Cardiac septum (tissue), 1 donor: ENCODE measurements at regions not wholly inside any gene's neighbourhood (a gene's known extent, or its start where the extent isn't known, plus 50 kb on each side); places are given as distances from the start of the nearest gene placed in this dataset.

ENCODE experiments used
- DNase-seq: peaks from one replicate; pipeline ENCODE4 v3.0.0-alpha.2; 2020; ENCODE audit warnings: low spot score
- intact Hi-C: fragments of 100-400 bp; cut with DNase I; formaldehyde crosslinking; loops from one replicate; pipeline ENCODE4 v1.14.0; 2022
- donor health status: DM: no; HTN: no; CAD: no.

GRCh38 chr7:46653848-46654247 lies 732.8 kb upstream of the IGFBP3 start:
- no peak for DNase-seq
- intact Hi-C loops = no loop called here

DNA sequence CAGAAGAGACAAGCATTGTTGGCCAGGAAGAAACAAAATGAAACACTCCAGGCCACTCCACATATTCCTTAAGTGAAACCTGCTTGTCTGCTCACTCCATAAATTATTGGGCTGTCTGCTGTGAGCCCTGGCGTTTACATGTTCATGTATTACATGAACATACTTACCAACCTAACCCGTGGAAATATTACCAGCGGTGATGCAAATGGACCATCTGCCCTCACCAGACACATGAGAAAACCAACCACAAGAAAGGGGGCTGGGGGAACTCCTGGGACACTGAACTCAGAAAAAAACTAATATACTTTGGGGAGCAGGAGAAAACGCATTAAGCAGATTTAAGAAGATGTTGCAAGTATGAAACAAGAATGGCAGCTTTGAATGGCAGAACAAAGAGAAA lies 731.2 kb upstream of the IGFBP3 start:
- no peak for DNase-seq
- intact Hi-C loops = no loop called here

DNA sequence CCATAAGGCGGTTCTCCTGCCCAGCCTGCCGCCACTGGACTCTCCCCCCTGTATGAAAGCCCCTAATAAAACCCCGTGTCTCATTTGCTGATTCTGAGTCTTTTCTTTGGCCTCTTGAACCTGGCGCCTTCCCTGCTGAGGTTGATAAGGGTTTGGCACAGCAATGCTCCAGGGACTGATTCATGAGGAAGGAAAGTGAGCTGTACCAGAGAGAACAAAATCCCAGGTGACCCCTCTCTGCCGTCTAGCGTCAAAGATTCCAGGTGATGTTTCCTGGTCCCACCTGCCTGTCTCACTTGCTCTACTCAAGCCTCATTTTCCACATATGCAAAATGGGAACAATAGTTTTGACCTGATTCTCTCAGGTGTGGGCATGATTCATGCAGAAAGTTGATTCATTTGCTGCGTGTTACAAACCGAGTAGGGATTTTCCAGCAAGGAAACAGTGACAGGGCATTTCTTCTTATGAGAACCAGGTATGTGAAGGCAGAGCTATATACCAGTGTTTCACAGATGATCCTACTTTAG lies 730.6 kb upstream of the IGFBP3 start:
- intact Hi-C loops = no loop called here

DNA sequence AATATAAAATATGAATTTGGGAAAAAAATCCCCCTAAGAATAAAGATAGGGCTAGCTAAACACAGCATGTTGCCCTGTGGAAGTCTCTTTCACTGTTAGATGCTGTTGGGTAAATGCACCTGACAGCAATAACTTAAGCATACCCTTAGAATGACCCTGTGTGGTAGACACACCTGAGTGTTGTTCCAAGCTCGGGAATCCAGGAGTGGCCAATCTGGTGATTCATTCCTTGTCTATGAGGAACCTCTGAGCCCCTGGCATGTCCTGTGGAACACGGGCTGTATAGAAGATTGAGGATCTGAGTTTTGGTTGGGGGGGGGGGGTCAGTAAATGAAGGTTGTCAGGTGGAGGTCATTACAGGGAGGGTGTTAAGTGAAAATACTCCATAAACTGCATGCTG lies 730.0 kb upstream of the IGFBP3 start:
- intact Hi-C loops = no loop called here
- DNase-seq = no peak

More for the DNA sequence above, 730.6 kb upstream of the IGFBP3 start:
- no peak for DNase-seq

- intact Hi-C loops = no loop called here
- DNase-seq = no peak
Measured at GRCh38 chr7:46649876-46650275, 728.8 kb upstream of the IGFBP3 start.

GRCh38 chr7:46637793-46638735 lies 717.0 kb upstream of the IGFBP3 start:
- DNase-seq = no peak

DNA sequence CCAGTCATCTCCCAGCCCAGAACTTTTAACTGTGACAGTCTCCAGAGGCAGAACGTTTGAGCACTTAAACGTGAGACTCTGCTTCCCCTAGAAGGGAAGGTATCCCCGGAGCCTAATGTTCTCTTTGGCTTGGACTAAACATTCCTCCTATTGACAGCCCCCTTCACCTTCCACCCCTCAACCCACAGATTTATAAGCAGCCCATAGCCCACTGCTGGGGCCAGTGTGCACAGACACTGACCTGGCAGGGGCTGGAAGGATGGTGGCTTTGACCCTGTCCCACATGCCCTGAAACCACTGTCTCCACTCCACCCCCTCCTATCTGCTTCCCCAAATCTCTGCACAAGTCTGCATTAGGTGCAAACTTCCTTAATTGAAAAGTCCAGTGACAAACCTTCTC lies 715.0 kb upstream of the IGFBP3 start:
- DNase-seq = no peak

More at GRCh38 chr7:46637793-46638735, 717.0 kb upstream of the IGFBP3 start:
- intact Hi-C loops = no loop called here

DNA sequence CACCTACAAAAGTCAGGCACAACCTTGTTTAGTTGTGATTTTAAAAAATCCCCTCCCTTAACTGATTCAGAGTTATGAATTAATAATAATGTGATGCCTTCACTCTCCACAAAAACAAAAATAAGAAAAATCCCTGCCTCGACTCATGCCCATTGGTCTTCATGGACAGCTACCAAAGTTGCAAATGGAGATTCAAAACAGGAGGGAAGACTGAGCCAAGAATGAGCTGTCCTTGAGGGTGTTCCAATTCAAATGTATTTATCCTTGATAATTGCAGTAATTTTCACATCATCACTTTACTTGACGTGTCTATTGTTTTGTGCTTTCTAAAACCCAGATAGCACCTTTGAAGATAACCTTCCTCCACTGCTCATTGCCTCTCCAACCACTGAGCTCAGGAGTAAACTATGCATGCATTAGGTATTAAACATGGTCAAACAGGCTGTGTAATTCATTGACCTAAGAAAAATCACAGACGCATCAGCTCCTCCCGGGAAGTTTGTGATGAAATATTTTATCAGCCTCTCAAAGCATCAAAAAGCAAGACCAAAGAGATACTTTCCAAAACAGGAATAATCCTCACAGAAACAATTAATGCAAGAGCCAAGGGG lies 712.7 kb upstream of the IGFBP3 start:
- intact Hi-C loops = no loop called here
- DNase-seq = no peak

More for the DNA sequence above, 715.0 kb upstream of the IGFBP3 start:
- intact Hi-C loops = no loop called here

- DNase-seq = no peak
- intact Hi-C loops = no loop called here
Measured at GRCh38 chr7:46633200-46633599, 712.1 kb upstream of the IGFBP3 start.

- no peak for DNase-seq
- intact Hi-C loops = no loop called here
Measured at GRCh38 chr7:46630031-46630430, 709.0 kb upstream of the IGFBP3 start.

- DNase-seq = no peak
- intact Hi-C loops = no loop called here
Measured at GRCh38 chr7:46628389-46628788, 707.3 kb upstream of the IGFBP3 start.

DNA sequence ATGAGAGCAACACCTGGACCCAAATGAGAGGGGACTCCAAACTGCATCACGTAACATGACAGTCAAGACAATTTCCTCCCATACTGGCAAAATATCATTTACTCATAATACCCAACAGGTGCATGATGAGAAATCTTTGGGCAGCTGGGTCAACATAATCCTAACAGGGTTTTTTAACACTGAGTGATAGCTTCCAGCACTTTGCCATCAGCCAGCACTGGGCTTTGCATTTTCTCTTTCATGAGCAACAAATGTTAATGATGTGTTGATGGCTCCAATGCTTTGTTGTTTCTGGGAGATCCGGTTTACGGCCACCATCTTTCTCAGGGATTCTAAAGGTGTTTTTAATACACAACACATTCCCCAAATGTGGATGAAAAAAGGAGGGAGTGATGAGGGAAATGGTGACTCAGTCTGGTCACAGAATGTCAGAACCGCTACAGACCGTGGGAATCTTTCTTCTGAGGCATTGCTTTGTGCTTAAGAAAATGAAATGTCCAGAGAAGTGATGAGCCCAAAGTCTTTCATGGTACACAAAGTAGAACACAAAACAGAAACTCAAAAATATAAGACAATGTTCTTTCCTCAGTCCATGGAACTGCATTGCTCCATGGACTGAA lies 705.7 kb upstream of the IGFBP3 start:
- no peak for DNase-seq
- intact Hi-C loops = no loop called here

GRCh38 chr7:46626261-46626660 lies 705.2 kb upstream of the IGFBP3 start:
- intact Hi-C loops = no loop called here
- DNase-seq = no peak

DNA sequence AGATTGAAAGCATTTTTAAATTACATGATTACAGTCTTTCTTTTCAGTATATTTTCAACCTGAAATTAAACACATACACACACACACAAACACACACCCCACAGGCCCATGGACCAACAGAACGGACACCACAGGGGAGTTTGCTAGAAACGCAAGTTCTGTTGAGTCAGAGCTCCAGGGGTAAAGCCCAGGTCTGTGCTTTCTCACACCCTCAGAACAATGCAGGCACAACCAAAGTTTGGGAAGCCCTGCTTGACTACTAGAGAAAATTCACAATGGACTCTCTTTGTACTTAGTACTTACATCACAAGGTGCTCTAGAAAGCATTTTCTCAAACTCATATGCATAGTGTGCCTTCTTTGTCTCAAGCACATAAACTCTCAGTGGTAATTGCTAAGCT lies 704.0 kb upstream of the IGFBP3 start:
- intact Hi-C loops = no loop called here
- DNase-seq = no peak

- intact Hi-C loops = no loop called here
- DNase-seq = no peak
Measured at GRCh38 chr7:46622251-46622650, 701.2 kb upstream of the IGFBP3 start.

DNA sequence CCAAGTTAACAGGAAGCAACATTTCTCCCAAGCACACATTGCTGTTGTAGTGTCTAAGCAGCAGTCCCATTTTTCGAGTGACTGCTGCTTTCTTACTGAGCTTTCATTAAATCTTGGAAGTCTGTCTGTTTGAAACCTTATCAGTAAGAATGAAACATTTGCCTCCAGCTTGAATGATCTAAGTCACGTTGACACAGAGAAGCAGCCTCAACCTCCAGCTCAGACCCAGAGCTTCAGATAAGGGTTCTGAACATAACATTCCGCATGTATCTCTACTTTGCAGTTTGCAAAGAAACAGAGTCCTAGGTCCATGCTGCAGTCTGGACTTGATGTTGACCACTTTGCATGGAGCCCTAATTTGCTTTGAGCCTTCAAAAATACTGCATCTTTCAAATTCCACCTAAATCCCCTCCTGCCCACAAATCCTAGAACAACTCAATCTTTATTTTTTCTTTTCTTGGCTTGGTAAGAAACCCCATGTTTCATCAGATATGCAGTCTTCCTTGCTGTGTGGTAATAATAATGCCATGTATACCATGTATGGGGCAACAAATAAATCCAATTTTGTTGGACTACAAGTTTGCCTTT lies 698.7 kb upstream of the IGFBP3 start:
- intact Hi-C loops = no loop called here
- DNase-seq = no peak

GRCh38 chr7:46616636-46617035 lies 695.6 kb upstream of the IGFBP3 start:
- DNase-seq = no peak
- intact Hi-C loops = no loop called here

DNA sequence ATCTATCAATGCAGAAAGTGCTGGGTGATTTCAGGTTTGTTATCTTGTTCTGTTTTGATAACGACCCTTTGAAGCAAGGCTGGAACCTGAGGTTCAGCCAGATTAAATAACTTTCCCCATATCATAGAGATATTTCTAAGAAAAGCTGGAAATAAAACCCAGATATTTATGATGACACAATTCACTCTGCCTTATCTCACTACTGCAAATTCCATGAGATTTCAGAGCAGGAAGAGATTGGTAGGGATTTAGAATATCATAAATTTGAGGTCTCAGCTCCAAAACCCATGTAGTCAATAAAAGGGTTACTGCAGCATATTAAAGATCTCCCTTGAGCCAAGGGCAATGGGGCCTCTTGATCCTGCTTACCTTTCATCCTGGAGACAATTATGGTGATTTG lies 692.5 kb upstream of the IGFBP3 start:
- intact Hi-C loops = no loop called here
- DNase-seq = no peak

- DNase-seq = no peak
- intact Hi-C loops = no loop called here
Measured at GRCh38 chr7:46613116-46613515, 692.0 kb upstream of the IGFBP3 start.

DNA sequence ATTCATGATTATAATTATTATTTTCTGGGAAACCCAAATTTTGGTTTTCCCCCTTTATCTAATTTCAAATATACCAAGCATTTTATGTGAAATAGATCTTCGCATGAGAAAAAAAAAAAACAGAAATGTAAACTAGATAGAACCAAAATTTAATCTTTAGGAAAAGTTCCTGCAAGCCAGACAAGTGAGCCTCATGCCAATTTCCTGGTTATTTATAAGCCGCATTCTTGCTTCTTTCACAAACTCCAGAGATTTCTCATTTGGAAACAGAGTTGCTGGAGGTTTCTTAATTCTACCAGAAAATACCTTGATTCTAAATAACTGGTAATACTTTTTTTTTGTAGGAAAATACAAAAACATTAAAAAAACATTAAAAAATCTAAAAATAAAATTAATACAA lies 690.4 kb upstream of the IGFBP3 start:
- intact Hi-C loops = no loop called here
- no peak for DNase-seq
